ENCODE measurements at regions not wholly inside any gene's neighbourhood (a gene's known extent, or its start where the extent isn't known, plus 50 kb on each side); places are given as distances from the start of the nearest gene placed in this dataset.
"Not testable (repeated sequence)": the region's sequence is repeated elsewhere in the genome, so short reads cannot be mapped to it uniquely, and the experiment has no call there.

GRCh38 chr21:7932834-7933233 is 2588.5 kb upstream of the TPTE start:
- TF ChIP-seq CTCF (IDR thresholded peaks at IDR 0.05 in 8 of 11, conservative IDR thresholded peaks at IDR 0.05 in 3 of 11); POLR2A (IDR thresholded peaks at IDR 0.05): not testable (repeated sequence)

All from spleen (tissue), 7 donors.